ENCODE measurements at regions not wholly inside any gene's neighbourhood (a gene's known extent, or its start where the extent isn't known, plus 50 kb on each side); places are given as distances from the start of the nearest gene placed in this dataset.
"Not testable (repeated sequence)": the region's sequence is repeated elsewhere in the genome, so short reads cannot be mapped to it uniquely, and the experiment has no call there.

DNA sequence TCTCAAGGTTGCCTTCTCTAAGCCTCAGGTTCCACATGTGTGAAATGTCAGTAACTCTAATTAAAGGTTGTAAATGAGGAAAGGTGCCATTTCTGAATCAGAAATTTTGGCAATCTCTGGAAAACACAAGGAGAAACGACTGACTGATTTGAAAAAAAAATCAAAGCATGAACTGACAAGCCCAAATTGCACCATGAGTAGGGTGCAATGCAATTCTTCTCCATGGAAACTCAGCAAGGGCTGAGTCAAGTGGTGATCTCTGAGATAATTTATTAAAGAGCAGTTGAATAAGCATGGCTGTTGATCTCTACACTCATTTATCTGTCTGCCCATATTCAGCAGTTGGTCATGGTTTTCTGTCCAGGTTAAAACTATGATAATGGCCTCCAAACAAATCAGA lies 201.6 kb upstream of the CMC1 start:
- no peak for DNase-seq

GRCh38 chr3:28042095-28042635 lies 199.3 kb upstream of the CMC1 start:
- no peak for DNase-seq

- no peak for DNase-seq
These were observed 198.7 kb upstream of the CMC1 start for GRCh38 chr3:28042707-28043106.

GRCh38 chr3:28050120-28050519 lies 191.3 kb upstream of the CMC1 start:
- DNase-seq, result no peak

DNA sequence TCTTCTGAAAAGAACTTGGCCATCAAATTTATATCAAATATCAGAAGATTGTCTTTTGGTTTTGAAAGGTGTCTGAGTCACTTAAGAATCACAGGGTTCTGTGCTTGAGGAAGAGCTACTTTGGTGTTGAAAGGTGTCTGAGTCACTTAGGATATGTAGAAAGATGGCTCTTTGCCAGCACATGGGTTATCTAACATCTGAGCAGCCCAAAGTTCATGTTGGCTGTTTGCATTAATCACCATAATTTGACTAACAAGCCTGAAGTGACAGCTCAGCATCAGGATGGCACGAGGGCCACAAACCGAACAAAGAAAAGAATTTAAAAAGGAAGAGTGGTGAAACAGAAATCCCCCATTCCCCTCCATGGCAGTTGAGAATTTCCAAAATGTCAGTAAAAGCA lies 190.5 kb upstream of the CMC1 start:
- DNase-seq, result no peak

DNA sequence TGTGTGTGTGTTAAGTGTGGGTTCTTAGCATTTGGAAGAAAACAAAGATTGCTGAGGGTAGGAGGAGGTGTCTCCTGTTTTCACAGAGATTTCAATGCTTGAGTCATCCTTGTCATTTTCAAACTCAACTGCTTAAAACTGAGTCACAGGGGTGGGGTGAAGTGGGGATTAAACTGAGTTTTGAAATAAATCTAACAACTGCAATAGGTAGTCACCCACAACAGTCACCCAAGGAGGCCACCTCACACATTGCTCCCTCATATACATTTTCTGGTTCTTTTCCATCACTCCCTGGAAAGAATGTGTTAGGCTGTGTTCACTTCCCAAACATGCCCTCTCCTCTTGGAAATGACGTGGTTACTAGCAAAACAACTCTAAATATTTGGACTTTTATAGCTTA lies 187.7 kb upstream of the CMC1 start:
- no peak for DNase-seq

DNA sequence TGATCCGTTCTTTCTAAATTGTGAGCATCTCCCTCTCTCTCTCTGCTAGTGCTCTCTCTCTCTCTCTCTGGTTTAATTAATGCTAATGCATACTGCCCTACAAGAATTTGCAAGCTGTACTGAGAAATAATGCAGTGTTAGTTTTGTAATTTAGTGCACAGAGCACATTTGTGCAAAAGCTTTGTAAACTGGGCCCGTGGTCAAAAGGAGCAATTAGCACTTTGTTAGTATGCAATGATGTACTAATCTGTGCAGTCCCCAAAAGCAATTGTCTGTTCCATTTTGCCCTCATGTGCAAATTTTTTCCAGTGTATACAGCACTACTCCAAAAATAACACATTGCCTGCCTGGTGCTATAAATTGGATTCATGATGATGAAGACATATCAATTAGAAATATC lies 184.6 kb upstream of the CMC1 start:
- no peak for DNase-seq

GRCh38 chr3:28057539-28057938 lies 183.9 kb upstream of the CMC1 start:
- DNase-seq, result no peak

DNA sequence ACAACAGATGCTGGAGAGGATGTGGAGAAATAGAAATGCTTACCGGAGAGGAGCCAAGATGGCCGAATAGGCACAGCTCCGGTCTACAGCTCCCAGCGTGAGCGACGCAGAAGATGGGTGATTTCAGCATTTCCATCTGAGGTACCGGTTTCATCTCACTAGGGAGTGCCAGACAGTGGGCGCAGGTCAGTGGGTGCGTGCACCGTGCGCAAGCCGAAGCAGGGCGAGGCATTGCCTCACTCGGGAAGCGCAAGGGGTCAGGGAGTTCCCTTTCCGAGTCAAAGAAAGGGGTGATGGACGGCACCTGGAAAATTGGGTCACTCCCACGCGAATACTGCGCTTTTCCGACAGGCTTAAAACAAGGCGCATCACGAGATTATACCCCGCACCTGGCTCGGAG lies 182.2 kb upstream of the CMC1 start:
- not testable (repeated sequence) for DNase-seq

DNA sequence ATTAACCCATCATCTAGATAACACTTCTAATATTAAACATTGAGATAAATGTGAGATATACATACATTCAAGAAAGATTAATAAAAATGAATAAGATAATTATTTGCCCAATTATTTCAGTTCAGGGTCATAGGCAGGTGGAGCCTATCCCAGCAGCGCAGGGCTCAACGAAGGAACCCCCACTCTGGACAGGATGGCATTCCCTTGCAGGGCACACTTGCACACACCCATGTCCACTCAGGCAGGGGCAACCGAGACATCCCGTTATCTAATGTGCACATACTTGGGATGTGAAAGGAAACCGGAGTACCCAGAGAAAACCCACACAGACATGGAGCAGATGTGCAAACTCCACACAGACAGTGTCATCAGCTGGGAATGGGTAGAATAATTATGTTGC lies 175.4 kb upstream of the CMC1 start:
- DNase-seq, result no peak

- no peak for DNase-seq
These were observed 174.4 kb upstream of the CMC1 start for GRCh38 chr3:28067014-28067413.

DNA sequence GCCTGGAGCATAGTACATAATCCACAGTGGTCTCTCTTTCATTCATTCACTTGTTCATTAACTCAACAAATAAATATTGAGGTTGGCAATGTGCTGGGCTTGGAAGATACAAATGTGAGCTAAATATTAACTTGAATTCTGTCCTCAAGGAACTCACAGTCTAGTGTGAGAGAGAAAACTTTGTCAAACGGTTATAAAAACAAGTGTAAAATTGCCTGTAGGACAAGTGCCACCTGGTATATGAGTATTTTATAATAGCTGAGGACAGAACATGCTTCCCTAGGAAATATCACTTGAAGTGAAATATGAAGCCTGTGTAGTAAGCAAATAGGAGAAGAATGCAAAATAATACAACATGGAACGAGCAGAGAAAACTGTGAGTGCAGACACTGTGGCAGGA lies 173.1 kb upstream of the CMC1 start:
- no peak for DNase-seq

DNA sequence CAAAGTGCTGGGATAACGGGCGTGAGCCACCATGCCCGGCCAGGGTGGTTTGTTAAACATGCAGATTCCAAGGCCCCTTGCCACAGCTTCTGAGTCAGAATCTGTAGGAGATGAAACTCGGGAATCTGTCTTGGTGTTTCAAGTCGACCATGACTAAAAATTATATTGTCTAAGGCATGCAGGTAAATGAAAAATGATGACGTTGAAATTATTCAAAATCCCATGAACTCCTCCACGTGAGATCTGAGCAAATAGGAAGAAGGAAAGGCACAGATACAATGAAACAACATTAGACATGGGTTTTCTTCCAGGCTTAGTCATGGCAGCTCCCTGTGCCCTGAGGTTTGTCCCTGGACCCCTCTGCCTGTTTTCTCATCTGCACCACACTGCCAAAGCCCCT lies 172.0 kb upstream of the CMC1 start:
- no peak for DNase-seq

DNA sequence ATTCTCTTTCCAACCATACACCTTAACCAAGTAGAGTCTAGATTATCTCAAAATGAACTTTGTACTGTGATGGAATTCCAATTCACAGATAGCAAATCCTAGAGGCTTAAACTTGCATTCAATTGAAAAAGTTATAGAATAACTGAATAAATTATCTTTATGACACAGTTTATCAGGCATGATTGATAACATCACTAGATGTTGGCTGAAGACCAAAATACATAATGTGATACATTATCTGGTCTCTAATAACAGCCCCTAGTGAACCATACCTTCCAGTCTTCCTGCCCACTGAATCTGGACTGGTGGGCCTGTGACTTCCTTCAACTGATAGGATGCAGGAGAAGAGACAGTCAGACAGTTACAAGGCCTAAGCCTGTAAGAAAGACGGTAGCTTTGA lies 165.2 kb upstream of the CMC1 start:
- no peak for DNase-seq

GRCh38 chr3:28077572-28077971 lies 163.8 kb upstream of the CMC1 start:
- no peak for DNase-seq

- DNase-seq, result no peak
These were observed 162.9 kb upstream of the CMC1 start for GRCh38 chr3:28078536-28078935.

DNA sequence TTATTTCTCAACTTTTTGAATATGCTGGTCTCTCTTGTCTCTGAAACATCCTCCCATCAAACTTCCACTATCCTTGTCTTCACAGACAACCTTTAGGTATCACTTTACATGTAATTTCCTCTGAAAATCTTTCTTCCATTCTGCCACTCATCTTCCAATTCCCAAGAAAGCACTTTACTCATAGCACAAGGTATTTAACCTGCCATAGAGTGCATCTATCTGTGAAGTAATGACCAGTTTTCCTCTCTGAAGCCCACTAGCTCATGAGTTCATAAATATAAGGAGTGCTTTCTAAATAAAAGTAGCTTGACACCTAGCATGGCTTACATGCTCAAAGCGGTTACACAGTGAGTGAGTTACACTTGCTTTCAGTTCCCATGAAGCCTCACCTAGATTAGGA lies 160.7 kb upstream of the CMC1 start:
- no peak for DNase-seq

DNA sequence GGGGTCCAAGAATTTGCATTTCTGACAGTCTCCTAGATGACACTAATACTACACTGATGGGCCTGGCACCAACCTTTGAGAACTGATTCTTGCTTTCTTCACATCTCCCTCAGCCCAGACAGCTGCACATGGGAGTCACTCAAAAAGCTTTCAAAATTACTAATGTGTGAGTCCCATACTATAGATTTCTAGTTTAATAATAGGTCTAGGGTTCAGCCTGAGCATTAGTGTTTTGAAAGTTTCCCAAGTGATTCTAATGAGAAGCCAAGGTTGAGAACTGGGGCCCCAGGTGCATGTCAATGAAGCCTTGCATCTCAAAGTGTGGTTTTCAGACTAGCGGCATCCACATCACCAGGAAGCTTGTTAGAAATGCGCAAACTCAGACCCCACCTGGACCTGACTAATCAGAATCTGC lies 159.9 kb upstream of the CMC1 start:
- DNase-seq, result no peak

DNA sequence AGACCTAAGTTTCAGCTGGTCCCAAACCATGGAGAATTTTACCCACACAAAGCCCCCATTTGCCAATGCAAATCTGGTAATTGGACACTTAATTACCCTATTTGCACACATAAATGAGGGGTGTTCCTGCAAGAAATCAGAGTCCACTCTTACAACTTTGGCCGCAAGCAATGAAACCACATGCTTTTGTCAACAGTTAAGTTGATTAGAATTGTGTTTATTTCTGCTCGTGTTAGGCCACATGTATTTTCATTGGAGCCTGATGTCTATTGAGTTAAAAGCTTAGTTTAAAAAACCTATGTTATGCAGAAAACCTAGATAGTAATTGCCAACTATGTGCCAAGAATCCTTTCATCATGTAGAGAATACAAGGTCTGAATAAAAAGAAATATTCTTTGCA lies 153.8 kb upstream of the CMC1 start:
- no peak for DNase-seq

- DNase-seq, result no peak
These were observed 152.4 kb upstream of the CMC1 start for GRCh38 chr3:28088811-28089526.

DNA sequence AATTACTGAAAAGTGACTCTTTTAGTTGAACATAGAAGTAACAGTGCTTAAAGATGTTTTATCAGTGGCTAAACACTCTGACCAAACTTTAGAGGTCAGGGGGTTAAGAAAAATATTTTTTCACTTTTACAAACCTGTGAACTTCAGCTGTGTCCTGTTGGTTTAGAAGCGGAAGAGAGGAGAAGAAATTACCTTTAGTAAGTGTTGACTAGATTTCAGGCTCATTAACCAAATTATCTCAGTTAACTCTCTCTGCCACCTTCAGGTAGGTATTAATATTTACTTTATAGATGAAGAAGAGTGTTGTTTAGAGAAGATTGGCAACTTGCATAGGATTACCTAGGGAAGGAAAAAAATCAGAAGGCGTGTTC lies 151.9 kb upstream of the CMC1 start:
- no peak for DNase-seq

- DNase-seq, result no peak
These were observed 142.1 kb upstream of the CMC1 start for GRCh38 chr3:28099296-28099695.

DNA sequence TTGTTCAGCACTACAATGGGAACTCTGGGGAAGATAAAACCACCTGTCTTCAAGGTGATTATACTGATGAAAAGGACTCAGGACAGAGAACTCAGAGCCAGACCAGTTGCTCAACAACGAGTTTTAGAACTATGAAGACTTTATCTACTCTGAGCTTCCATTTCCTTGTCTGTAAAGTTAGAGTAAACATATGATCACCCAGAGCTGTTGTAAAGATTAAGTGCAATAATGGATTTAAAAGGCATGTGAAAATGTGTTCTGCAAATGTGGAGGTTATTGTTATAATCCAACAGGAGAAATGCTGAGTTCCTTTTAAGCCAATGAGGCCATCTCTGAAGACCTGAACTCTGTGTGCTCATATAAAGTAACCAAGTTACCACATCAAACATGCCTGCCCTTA lies 139.7 kb upstream of the CMC1 start:
- no peak for DNase-seq

GRCh38 chr3:28103861-28104260 lies 137.6 kb upstream of the CMC1 start:
- DNase-seq, result no peak

DNA sequence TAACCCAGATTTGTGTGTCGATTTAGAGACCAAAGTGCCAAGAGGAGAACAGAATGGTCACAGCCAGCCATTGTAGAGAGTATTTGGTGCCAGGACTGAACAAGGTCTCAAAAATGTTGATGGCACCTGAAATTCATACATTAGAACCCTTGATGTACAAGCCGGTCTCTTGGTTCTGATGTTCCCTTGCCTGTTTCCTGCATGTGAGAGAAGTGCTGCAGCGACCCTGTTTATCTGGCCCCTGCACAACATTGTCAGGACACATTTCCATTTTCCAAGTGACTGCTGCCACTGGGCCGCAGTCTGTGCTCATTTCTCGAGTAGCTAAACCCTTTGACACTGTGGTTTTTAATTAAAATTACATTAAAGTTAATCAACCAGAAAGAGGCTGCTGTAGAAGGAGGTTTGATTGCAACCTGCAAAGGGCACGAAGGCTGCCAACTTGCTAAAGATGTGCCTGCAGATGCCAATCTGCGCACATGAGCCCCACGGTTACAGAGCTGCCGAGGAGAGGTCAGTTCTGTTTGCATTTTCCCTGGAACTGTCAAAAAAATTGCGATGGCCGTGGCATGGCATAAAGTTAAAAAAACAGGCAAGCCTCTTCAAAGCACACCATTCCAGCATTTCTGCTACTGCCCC lies 136.4 kb upstream of the CMC1 start:
- no peak for DNase-seq
